Brain pericyte (primary cell): ENCODE measurements at regions not wholly inside any gene's neighbourhood (a gene's known extent, or its start where the extent isn't known, plus 50 kb on each side); places are given as distances from the start of the nearest gene placed in this dataset.
A peak's percentile ranks its signal among the peaks of the same experiment; 100 is the strongest.

Source experiments
- DNase-seq: peaks from one replicate; pipeline ENCODE4 v3.0.0-alpha.2; 2012; ENCODE audit warnings: low read depth, low spot score

DNA sequence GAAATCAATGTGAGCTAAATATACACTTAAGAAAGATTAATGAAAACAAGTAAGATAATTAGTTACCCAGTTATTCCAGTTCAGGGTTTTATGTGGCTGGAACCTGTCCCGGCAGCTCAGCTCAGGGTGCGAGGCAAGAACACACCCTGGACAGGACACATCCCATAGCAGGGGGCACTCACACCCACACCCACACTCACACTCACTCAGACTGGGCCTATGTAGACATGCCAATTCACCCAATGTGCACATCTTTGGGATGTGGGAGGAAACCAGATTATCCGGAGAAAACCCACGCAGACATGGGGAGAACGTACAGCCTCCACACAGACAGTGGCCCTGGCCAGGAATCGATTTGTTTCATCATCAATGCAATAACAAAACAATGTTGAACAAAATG lies 66.0 kb upstream of the TMCC3 start:
- DNase-seq, result no peak

DNA sequence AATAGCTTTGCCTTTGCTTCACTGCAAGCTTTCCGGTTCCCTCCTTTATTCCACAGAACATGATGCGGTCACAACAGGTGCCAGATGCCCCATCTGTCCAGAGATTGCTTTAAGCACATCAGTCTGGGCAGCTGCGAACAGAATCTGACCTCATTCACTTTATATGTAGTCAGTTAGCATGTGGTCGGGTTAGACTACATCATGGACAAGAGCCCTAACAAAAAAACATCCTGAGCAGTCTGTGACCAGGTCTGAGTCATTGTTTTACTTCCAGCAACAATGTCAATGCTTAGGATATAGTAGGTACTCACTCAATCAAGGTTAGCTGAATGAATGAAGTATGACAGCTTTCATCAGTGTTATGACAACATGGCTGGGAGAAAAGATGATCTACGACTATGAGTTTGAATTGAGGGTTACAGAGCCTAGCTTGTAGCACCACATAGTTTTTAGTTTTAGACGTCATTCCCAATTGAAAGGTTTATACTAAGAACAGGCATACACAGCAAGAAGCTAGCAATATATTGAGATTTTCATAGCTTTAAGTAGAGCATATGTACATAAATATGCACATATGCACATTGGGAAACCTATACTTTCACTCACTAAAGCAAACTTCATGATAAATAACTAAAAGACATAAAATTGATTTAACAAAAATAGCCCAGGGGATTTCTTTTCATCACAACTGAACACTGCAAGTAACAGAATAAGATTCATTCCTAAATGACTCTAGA lies 64.2 kb upstream of the TMCC3 start:
- DNase-seq, result no peak

DNA sequence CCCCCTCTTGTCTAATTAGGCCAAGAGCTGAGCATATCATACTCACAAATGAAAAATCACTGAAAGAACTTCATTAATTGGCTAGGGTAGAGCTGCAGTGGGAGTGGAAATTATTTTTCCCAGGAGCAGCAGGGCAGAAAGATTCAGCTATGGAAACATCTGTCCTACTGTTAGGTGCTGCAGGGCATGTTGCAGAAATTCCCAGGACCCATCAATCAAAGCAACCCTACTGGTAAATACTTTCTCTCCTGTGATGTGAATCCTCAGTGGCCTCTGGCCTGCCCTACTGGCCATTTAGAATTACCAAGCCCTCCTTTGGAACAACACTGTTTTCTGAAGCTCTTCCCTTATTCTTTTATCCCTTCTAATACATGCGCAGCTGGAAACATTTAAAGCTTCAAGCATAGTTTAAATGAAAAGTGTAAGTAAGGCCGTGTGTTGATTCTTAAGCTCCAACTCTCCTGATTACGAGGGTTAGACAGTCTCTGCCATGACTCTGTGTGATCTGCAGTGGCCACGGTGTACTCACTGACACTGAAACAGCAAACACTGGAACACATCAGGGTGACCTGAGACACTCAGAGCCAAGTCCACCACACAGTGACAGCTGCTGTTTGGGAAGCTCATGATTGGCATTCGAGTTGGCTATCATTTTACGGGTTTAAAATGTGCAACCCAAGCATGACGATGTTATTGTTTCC lies 62.6 kb upstream of the TMCC3 start:
- DNase-seq, result no peak

DNA sequence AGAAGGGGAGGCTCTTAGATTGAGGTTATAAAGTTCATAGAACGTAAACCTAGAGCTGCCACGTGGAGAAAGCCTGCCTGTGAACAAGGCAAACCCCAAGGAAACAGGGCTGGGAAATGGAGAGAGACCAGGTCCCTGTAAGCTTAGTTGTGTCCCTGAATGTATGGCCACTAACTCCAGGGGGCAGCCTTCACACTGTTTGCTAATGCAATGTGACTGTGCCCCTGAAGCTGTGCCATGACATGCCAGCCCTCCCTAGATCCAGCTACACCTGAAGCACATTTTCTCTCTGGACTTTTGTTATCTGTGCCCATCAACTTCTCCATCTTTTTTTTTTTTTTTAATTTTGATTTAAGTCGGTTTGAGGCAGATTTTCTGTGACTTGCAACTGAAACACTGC lies 60.6 kb upstream of the TMCC3 start:
- no peak for DNase-seq

DNA sequence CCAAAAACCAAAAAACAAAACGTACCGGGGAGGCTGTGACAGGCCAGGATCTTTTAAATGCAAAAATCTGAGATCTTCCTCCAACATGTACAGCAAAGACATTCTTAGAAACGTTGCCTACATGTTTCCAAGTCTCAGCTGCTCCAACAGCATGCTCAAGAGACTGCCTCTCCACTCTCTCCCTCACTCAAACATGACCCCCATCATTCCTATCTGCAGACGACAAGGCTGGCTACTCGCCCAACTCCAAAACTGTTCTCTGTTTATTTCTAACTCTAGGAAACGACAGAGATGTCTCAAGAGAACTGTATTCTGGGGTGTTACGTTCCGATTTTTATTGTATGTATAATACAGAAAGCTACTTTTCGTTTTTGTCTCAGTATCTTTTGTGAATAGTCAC lies 57.5 kb upstream of the TMCC3 start:
- no peak for DNase-seq

DNA sequence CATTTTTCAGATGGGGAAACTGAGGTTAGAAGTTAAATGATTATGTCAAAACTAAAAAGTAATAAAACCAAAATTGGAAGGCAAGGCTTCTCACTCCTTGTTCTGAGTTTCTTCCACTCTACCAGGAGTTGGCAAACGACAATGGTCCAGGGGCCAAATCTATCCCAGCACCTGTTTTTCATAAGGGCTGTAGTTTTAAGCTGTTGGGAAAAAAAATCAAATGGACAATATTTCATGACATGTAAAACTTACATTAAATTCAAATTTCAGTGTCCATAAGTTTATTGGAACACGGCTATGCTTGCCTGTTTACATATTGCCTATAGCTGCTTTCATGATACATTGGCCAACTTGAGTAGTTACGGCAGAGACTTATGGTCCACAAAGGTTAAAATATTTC lies 56.7 kb upstream of the TMCC3 start:
- no peak for DNase-seq

DNA sequence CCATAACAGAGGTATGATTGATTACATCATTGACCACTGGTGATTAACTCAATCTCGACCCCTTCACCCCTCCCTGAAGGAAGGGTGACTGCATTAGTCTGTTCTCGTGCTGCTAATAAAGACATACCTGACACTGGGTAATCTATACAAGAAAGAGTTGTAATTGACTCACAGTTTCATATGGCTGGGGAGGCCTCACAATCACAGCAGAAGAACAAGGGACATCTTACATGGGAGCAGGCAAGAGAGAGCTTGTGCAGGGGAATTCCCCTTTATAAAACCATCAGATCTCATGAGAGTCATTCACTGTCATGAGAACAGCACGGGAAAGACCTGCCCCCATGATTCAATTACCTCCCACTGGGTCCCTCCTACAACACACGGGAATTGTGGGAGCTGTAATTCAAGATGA lies 55.9 kb upstream of the TMCC3 start:
- no peak for DNase-seq

DNA sequence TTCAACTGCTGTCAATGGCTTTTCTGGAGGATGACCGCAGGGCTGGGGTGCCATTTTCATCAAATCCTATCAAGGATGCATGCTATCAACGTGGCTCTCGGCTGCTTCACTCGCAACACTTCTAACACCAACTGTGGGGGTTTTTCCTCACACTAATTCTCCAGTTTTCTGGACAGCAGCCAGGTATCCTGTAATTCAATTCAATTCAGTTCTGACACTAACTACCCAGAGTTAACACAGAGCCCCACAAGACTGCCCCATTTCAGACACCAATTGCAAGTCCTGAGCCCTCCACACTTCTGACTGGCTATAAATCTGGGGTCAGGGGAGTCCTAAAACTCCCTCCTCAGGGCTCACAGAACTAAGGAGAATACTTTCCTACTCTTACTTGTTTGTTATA lies 55.3 kb upstream of the TMCC3 start:
- DNase-seq, result no peak

DNA sequence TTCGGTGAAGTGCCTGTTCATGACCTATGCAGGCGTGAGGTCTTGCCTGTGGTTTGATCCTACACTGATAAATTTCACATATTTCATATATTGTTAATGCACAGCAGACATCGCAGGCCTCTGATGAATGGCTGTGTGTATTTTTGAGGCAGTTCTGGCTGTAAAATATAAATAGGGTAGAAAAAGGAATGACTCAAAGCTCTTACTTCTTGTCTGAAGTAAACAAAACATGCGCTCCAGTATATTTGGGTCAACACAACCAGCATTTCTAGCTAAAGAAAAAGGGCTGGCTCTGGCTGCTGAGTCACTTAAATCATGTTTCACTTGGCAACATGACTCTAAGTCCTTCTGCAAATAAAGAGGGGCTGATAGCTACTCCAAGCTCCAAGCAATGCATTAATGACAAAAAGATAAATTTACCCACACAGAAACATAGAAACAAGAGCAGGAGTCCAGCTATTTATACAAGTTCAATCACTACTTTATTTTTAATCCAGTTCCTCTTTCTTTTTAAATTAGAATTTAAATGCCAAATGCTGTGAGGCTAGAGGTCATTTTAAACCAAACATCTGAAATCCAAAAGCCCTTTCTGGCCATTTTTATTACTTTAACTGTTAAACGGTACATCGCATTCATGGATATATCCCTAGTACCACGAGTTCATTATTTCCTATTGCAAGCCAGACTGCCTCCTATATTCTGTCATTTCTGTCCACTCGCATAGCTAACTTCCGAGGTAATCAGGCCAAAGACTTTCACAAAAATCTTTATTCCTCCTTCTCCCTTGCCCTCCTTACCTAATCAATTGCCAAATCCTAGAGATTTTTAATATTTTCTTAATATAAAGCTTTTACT lies 54.3 kb upstream of the TMCC3 start:
- DNase-seq, result peak; percentile 74

DNA sequence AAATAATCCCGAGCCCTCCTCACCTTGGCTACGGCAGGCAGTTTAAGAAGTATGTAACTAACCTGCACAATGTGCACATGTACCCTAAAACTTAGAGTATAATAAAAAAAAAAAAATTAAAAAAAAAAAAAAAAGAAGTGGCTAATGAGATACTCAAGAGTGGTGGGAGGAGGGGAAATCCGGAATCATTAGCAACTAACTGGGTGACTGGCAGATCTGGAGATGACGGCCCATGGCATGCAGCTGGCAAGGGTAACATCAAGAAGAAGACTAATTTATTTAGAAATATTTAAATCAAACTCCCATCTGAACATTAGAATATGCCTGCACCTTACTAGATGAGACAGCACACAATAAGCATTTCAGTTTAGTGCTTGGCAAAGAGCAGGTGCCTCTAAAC lies 52.3 kb upstream of the TMCC3 start:
- no peak for DNase-seq

DNA sequence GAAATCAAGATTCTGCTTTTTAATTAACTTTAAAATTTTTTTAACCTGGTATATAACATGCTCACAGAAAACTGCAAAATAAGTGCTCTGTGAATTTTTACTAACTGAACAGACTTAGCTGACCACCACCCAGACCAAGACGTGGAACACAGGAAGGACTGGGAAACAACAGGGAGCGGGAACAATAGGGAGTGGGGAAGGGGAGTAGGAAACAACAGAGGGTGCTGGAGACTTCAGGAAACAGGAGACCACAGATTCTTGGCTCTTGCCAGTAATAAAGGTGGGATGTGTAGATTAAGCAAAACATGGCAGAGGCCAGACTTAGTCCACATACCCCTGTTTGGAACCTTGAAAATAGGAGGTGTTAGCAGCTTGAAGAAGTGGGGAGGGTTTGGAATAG lies 51.4 kb upstream of the TMCC3 start:
- DNase-seq, result no peak

DNA sequence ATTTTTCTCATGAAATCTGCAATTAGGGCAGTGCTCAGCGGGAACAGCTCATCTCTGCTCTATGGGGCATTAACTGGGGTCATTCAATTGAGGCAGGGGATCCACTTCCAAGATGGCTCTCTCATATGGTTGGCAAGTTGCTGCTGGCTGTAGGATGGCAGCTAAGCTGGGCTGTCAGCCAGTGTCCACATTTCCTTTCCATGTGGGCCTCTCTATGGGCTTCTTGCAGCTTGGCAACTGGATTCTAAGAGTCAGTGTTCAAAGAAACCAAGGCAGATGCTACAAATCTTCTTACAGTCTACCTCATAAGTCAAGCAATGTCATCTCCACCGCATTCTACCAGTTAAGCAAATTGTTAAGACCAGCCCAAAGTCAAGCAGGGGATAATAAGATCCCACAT lies 50.3 kb upstream of the TMCC3 start:
- no peak for DNase-seq
